ENCODE measurements at regions not wholly inside any gene's neighbourhood (a gene's known extent, or its start where the extent isn't known, plus 50 kb on each side); places are given as distances from the start of the nearest gene placed in this dataset.

GRCh38 chr3:72134989-72135451, 350.1 kb upstream of the PROK2 start:
- H3K9me3 Mint-ChIP-seq = no peaks in the 10 kb centered on the region
- TF ChIP-seq CTCF (IDR thresholded peaks at IDR 0.05) = no peak
- peaks cover 13% of the 10 kb centered on the region for H3K27me3 Mint-ChIP-seq (ENCODE audit: low read depth, poor library complexity)
- no peak overlapping the region for H3K4me3 Mint-ChIP-seq
- H3K27ac Mint-ChIP-seq = no peak overlapping the region
- H3K4me1 Mint-ChIP-seq = peaks cover 14% of the 10 kb centered on the region
- no peaks in the 10 kb centered on the region for H3K36me3 Mint-ChIP-seq (ENCODE audit: low read depth)
- no peak for DNase-seq

GRCh38 chr3:72133329-72134011, 348.5 kb upstream of the PROK2 start:
- H3K4me1 Mint-ChIP-seq = peaks cover 14% of the 10 kb centered on the region
- DNase-seq = no peak
- no peak for TF ChIP-seq CTCF (IDR thresholded peaks at IDR 0.05)
- H3K4me3 Mint-ChIP-seq = no peak overlapping the region
- H3K27me3 Mint-ChIP-seq (ENCODE audit: low read depth, poor library complexity) = peaks cover 10% of the 10 kb centered on the region
- H3K27ac Mint-ChIP-seq = no peak overlapping the region
- no peaks in the 10 kb centered on the region for H3K36me3 Mint-ChIP-seq (ENCODE audit: low read depth)
- no peaks in the 10 kb centered on the region for H3K9me3 Mint-ChIP-seq

- Mint-ChIP-seq H3K36me3 (ENCODE audit: low read depth) (no peaks in the 10 kb centered on the region), H3K9me3 (no peaks in the 10 kb centered on the region), H3K4me3 (no peak overlapping the region), H3K27ac (no peak overlapping the region), H3K27me3 (ENCODE audit: low read depth, poor library complexity) (peaks cover 10% of the 10 kb centered on the region), H3K4me1 (peaks cover 4% of the 10 kb centered on the region)
- no peak for DNase-seq
- no peak for TF ChIP-seq CTCF (IDR thresholded peaks at IDR 0.05)
Observed at GRCh38 chr3:72131899-72132298, 347.0 kb upstream of the PROK2 start.

GRCh38 chr3:72130565-72130964, 345.6 kb upstream of the PROK2 start:
- H3K27ac Mint-ChIP-seq = no peak overlapping the region
- no peaks in the 10 kb centered on the region for H3K4me1 Mint-ChIP-seq
- H3K36me3 Mint-ChIP-seq (ENCODE audit: low read depth) = no peaks in the 10 kb centered on the region

GRCh38 chr3:72129501-72130094, 344.6 kb upstream of the PROK2 start:
- Mint-ChIP-seq H3K36me3 (ENCODE audit: low read depth) (no peaks in the 10 kb centered on the region), H3K27ac (no peak overlapping the region), H3K27me3 (ENCODE audit: low read depth, poor library complexity) (peaks cover 9% of the 10 kb centered on the region), H3K9me3 (no peaks in the 10 kb centered on the region), H3K4me1 (no peaks in the 10 kb centered on the region), H3K4me3 (no peak overlapping the region)
- DNase-seq = no peak
- no peak for TF ChIP-seq CTCF (IDR thresholded peaks at IDR 0.05)

More at GRCh38 chr3:72130565-72130964, 345.6 kb upstream of the PROK2 start:
- H3K9me3 Mint-ChIP-seq = no peaks in the 10 kb centered on the region
- no peak overlapping the region for H3K4me3 Mint-ChIP-seq
- no peak for TF ChIP-seq CTCF (IDR thresholded peaks at IDR 0.05)
- H3K27me3 Mint-ChIP-seq (ENCODE audit: low read depth, poor library complexity) = peaks cover 16% of the 10 kb centered on the region
- no peak for DNase-seq

- peaks cover 9% of the 10 kb centered on the region for H3K27me3 Mint-ChIP-seq (ENCODE audit: low read depth, poor library complexity)
- no peaks in the 10 kb centered on the region for H3K36me3 Mint-ChIP-seq (ENCODE audit: low read depth)
- H3K4me1 Mint-ChIP-seq = peaks cover 4% of the 10 kb centered on the region
- no peaks in the 10 kb centered on the region for H3K9me3 Mint-ChIP-seq
- no peak for TF ChIP-seq CTCF (IDR thresholded peaks at IDR 0.05)
- no peak overlapping the region for H3K4me3 Mint-ChIP-seq
- DNase-seq = no peak
- H3K27ac Mint-ChIP-seq = no peak overlapping the region
Observed at GRCh38 chr3:72128921-72129320, 344.0 kb upstream of the PROK2 start.
